ENCODE measurements at regions not wholly inside any gene's neighbourhood (a gene's known extent, or its start where the extent isn't known, plus 50 kb on each side); places are given as distances from the start of the nearest gene placed in this dataset.

DNA sequence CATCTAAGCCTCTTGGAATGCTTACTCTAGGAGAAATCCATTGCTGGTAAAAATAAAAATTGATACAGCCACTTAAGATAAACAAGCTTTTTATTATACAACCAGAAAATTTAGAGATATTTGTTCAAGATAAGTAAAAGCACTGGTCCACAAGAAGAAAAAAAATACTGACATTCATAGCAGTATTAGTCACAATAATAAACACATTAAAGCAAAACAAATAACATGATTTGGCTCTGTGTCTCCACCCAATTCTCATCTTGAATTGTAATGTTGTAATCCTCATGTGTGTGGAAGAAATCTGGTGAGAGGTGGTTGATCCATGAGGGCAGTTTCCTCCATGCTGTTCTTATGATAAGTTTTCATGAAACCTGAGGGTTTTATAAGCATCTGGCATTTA, 1093.5 kb upstream of the ADGRB3 start:
- no peak for ATAC-seq (ENCODE audit: poor library complexity)
- H3K4me3 ChIP-seq (ENCODE audit: low read length), result no peak overlapping the region
- no peaks in the 10 kb centered on the region for H3K36me3 ChIP-seq (ENCODE audit: insufficient read depth, low read length)
- Mint-ChIP-seq H3K36me3 (ENCODE audit: low read depth) (no peaks in the 10 kb centered on the region), H3K4me3 (no peak overlapping the region), H3K4me1 (ENCODE audit: low read depth) (no peaks in the 10 kb centered on the region), H3K27ac (no peak overlapping the region), H3K27me3 (no peaks in the 10 kb centered on the region), H3K9me3 (peaks cover 8% of the 10 kb centered on the region)
- no peaks in the 10 kb centered on the region for H3K4me1 ChIP-seq (ENCODE audit: insufficient read depth, low read length)
- no peaks in the 10 kb centered on the region for H3K27me3 ChIP-seq (ENCODE audit: control insufficient read depth in 1 of 2, insufficient read depth in 2 of 2, low read length in 2 of 2)
- no peak overlapping the region for H3K27ac ChIP-seq (ENCODE audit: low read depth in 1 of 2, low read length in 2 of 2)
- no peak for DNase-seq
- ChIA-PET POLR2A (no interaction called here), CTCF (no interaction called here)
- no peak for TF ChIP-seq CTCF (IDR thresholded peaks at IDR 0.05)
- H3K9me3 ChIP-seq (ENCODE audit: control insufficient read depth in 1 of 2, insufficient read depth in 1 of 2, low read length in 2 of 2), result peaks cover 0 to 9% of the 10 kb centered on the region in 2 experiments
- intact Hi-C loops (cut with DNase I, micrococcal nuclease), result no loop called here

- no peak overlapping the region for H3K27ac ChIP-seq (ENCODE audit: low read depth in 1 of 2, low read length in 2 of 2)
- Mint-ChIP-seq H3K36me3 (ENCODE audit: low read depth) (no peaks in the 10 kb centered on the region), H3K4me1 (ENCODE audit: low read depth) (no peaks in the 10 kb centered on the region), H3K27me3 (no peaks in the 10 kb centered on the region), H3K27ac (no peak overlapping the region), H3K9me3 (peaks cover 19% of the 10 kb centered on the region), H3K4me3 (no peak overlapping the region)
- intact Hi-C loops (cut with DNase I, micrococcal nuclease), result no loop called here
- no peak overlapping the region for H3K4me3 ChIP-seq (ENCODE audit: low read length)
- peaks cover 0 to 6% of the 10 kb centered on the region in 2 experiments for H3K9me3 ChIP-seq (ENCODE audit: control insufficient read depth in 1 of 2, insufficient read depth in 1 of 2, low read length in 2 of 2)
- H3K4me1 ChIP-seq (ENCODE audit: insufficient read depth, low read length), result no peaks in the 10 kb centered on the region
- H3K36me3 ChIP-seq (ENCODE audit: insufficient read depth, low read length), result no peaks in the 10 kb centered on the region
- no peak for TF ChIP-seq CTCF (IDR thresholded peaks at IDR 0.05)
- ChIA-PET POLR2A (no interaction called here), CTCF (no interaction called here)
- no peaks in the 10 kb centered on the region for H3K27me3 ChIP-seq (ENCODE audit: control insufficient read depth in 1 of 2, insufficient read depth in 2 of 2, low read length in 2 of 2)
- DNase-seq, result no peak
- no peak for ATAC-seq (ENCODE audit: poor library complexity)
Observed at GRCh38 chr6:67538032-67538431, 1097.0 kb upstream of the ADGRB3 start.

DNA sequence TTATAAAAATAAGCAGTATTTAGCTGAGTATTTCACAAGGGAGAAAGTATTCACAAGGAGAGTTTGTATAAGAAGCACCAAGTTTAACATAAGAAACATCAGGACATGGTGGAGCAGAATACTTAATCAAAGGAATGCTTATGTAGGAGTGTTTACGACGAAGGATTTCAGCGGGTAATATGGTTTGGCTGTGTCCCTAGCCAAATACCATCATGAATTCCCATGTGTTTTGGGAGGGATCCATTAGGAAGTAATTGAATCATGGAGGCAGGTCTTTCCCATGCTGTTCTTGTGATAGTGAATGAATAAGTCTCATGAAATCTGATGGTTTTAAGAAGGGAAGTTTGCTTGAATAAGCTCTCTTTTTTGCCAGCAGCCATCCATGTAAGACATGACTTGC, 1099.1 kb upstream of the ADGRB3 start:
- Mint-ChIP-seq H3K4me3 (no peak overlapping the region), H3K27me3 (no peaks in the 10 kb centered on the region), H3K27ac (no peak overlapping the region), H3K9me3 (peaks cover 16% of the 10 kb centered on the region), H3K36me3 (ENCODE audit: low read depth) (no peaks in the 10 kb centered on the region), H3K4me1 (ENCODE audit: low read depth) (no peaks in the 10 kb centered on the region)
- H3K4me1 ChIP-seq (ENCODE audit: insufficient read depth, low read length), result no peaks in the 10 kb centered on the region
- no peak for TF ChIP-seq CTCF (IDR thresholded peaks at IDR 0.05)
- CTCF ChIA-PET, result no interaction called here
- POLR2A ChIA-PET, result no interaction called here
- intact Hi-C loops (cut with DNase I, micrococcal nuclease), result no loop called here
- H3K27ac ChIP-seq (ENCODE audit: low read depth in 1 of 2, low read length in 2 of 2), result no peak overlapping the region
- no peak for ATAC-seq (ENCODE audit: poor library complexity)
- no peak overlapping the region for H3K4me3 ChIP-seq (ENCODE audit: low read length)
- H3K9me3 ChIP-seq (ENCODE audit: control insufficient read depth in 1 of 2, insufficient read depth in 1 of 2, low read length in 2 of 2), result peaks cover 0 to 8% of the 10 kb centered on the region in 2 experiments
- no peak for DNase-seq
- H3K27me3 ChIP-seq (ENCODE audit: control insufficient read depth in 1 of 2, insufficient read depth in 2 of 2, low read length in 2 of 2), result no peaks in the 10 kb centered on the region
- no peaks in the 10 kb centered on the region for H3K36me3 ChIP-seq (ENCODE audit: insufficient read depth, low read length)
